HG03558 (cell line): ENCODE measurements at regions not wholly inside any gene's neighbourhood (a gene's known extent, or its start where the extent isn't known, plus 50 kb on each side); places are given as distances from the start of the nearest gene placed in this dataset.
"Not testable (repeated sequence)": the region's sequence is repeated elsewhere in the genome, so short reads cannot be mapped to it uniquely, and the experiment has no call there.

ENCODE experiments used
- ATAC-seq: cut with Tn5 transposase; IDR thresholded peaks from one replicate; pipeline ENCODE4 v1.9.1; 2021; ENCODE audit warnings: moderate number of reproducible peaks; ENCODE audit not compliant: unreplicated experiment; ENCODE audit errors: extremely low read depth

GRCh38 chr5:21488828-21489227 lies 1364.3 kb downstream of the CDH12 start:
- ATAC-seq = not testable (repeated sequence)

- not testable (repeated sequence) for ATAC-seq
Observed at GRCh38 chr5:21485458-21486000, 1367.6 kb downstream of the CDH12 start.

GRCh38 chr5:21484498-21484889 lies 1368.7 kb downstream of the CDH12 start:
- not testable (repeated sequence) for ATAC-seq

GRCh38 chr5:21483790-21484497 lies 1369.2 kb downstream of the CDH12 start:
- ATAC-seq = not testable (repeated sequence)

GRCh38 chr5:21482983-21483650 lies 1370.0 kb downstream of the CDH12 start:
- ATAC-seq = not testable (repeated sequence)

- not testable (repeated sequence) for ATAC-seq
Observed at GRCh38 chr5:21482522-21482921, 1370.6 kb downstream of the CDH12 start.

GRCh38 chr5:21481320-21482270 lies 1371.5 kb downstream of the CDH12 start:
- ATAC-seq = not testable (repeated sequence)

GRCh38 chr5:21480054-21480453 lies 1373.1 kb downstream of the CDH12 start:
- ATAC-seq = not testable (repeated sequence)

- not testable (repeated sequence) for ATAC-seq
Observed at GRCh38 chr5:21473981-21474380, 1379.2 kb downstream of the CDH12 start.

- not testable (repeated sequence) for ATAC-seq
Observed at GRCh38 chr5:21473436-21473835, 1379.7 kb downstream of the CDH12 start.

GRCh38 chr5:21471691-21472090 lies 1381.5 kb downstream of the CDH12 start:
- not testable (repeated sequence) for ATAC-seq

- not testable (repeated sequence) for ATAC-seq
Observed at GRCh38 chr5:21469523-21470101, 1383.5 kb downstream of the CDH12 start.

- not testable (repeated sequence) for ATAC-seq
Observed at GRCh38 chr5:21467544-21467943, 1385.6 kb downstream of the CDH12 start.

- not testable (repeated sequence) for ATAC-seq
Observed at GRCh38 chr5:21459744-21460073, 1393.4 kb downstream of the CDH12 start.

GRCh38 chr5:21452449-21452848 lies 1400.7 kb downstream of the CDH12 start:
- no peak for ATAC-seq

GRCh38 chr5:21432646-21433045 lies 1420.5 kb downstream of the CDH12 start:
- no peak for ATAC-seq

GRCh38 chr5:21424907-21425306 lies 1428.2 kb downstream of the CDH12 start:
- no peak for ATAC-seq

GRCh38 chr5:21419383-21419782 lies 1431.4 kb upstream of the CDH18 start:
- no peak for ATAC-seq

GRCh38 chr5:21402089-21402488 lies 1414.1 kb upstream of the CDH18 start:
- not testable (repeated sequence) for ATAC-seq

- no peak for ATAC-seq
Observed at GRCh38 chr5:21398511-21398910, 1410.5 kb upstream of the CDH18 start.
